ENCODE measurements at regions not wholly inside any gene's neighbourhood (a gene's known extent, or its start where the extent isn't known, plus 50 kb on each side); places are given as distances from the start of the nearest gene placed in this dataset.

DNA sequence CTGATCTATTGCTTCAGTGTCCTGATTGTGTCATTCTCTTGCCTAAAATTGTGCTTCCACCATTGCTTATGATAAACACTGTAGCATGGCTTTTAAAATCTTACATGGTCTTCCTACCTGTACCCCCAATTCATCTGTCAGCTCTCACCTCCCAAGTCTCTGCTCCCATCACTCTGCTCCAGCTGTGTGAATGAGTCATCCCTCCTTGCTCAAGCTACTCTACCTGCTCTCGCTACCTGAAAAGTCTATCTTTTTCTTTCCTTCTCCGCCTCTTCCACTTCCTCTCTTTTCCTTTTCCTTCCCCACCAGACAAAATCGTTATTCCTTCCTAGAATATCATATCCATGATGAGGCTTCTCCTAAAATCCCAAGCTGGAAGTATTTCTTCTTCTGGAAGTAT is 341.7 kb downstream of the PRELID2 start:
- intact Hi-C loops (cut with DNase I, micrococcal nuclease) = no loop called here
- Histone ChIP-seq H3K36me3 (ENCODE audit: low read depth) (no peaks in the 10 kb centered on the region), H3K4me1 (ENCODE audit: low read depth) (no peaks in the 10 kb centered on the region), H3K4me3 (no peak overlapping the region), H3K9me3 (no peaks in the 10 kb centered on the region)
- TF ChIP-seq, protein P1, sequence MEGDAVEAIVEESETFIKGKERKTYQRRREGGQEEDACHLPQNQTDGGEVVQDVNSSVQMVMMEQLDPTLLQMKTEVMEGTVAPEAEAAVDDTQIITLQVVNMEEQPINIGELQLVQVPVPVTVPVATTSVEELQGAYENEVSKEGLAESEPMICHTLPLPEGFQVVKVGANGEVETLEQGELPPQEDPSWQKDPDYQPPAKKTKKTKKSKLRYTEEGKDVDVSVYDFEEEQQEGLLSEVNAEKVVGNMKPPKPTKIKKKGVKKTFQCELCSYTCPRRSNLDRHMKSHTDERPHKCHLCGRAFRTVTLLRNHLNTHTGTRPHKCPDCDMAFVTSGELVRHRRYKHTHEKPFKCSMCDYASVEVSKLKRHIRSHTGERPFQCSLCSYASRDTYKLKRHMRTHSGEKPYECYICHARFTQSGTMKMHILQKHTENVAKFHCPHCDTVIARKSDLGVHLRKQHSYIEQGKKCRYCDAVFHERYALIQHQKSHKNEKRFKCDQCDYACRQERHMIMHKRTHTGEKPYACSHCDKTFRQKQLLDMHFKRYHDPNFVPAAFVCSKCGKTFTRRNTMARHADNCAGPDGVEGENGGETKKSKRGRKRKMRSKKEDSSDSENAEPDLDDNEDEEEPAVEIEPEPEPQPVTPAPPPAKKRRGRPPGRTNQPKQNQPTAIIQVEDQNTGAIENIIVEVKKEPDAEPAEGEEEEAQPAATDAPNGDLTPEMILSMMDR (IDR thresholded peaks at IDR 0.05) = no peak
- DNase-seq (no peak), ATAC-seq (no peak)

- no peak overlapping the region for H3K4me3 ChIP-seq
- H3K9me3 ChIP-seq = no peaks in the 10 kb centered on the region
- H3K36me3 ChIP-seq (ENCODE audit: low read depth) = no peaks in the 10 kb centered on the region
- TF ChIP-seq, protein P1 (IDR thresholded peaks at IDR 0.05) = no peak
- intact Hi-C loops (cut with DNase I, micrococcal nuclease) = no loop called here
- DNase-seq = no peak
- no peak for ATAC-seq
- H3K4me1 ChIP-seq (ENCODE audit: low read depth) = no peaks in the 10 kb centered on the region
Observed at GRCh38 chr5:145489516-145489915, 345.6 kb downstream of the PRELID2 start.

- Histone ChIP-seq H3K36me3 (ENCODE audit: low read depth) (no peaks in the 10 kb centered on the region), H3K4me1 (ENCODE audit: low read depth) (no peaks in the 10 kb centered on the region), H3K4me3 (no peak overlapping the region), H3K9me3 (no peaks in the 10 kb centered on the region)
- TF ChIP-seq, protein P1 (IDR thresholded peaks at IDR 0.05) = no peak
- intact Hi-C loops (cut with DNase I, micrococcal nuclease) = no loop called here
- DNase-seq (no peak), ATAC-seq (peak; percentile 74)
Observed at GRCh38 chr5:145484158-145484557, 351.0 kb downstream of the PRELID2 start.

- Histone ChIP-seq H3K4me1 (ENCODE audit: low read depth) (no peaks in the 10 kb centered on the region), H3K4me3 (no peak overlapping the region), H3K9me3 (no peaks in the 10 kb centered on the region), H3K36me3 (ENCODE audit: low read depth) (no peaks in the 10 kb centered on the region)
- intact Hi-C loops (cut with DNase I, micrococcal nuclease) = no loop called here
- peak; percentile 61 for ATAC-seq
- no peak for DNase-seq
- TF ChIP-seq, protein P1 (IDR thresholded peaks at IDR 0.05) = no peak
Observed at GRCh38 chr5:145483212-145483611, 351.9 kb downstream of the PRELID2 start.

DNA sequence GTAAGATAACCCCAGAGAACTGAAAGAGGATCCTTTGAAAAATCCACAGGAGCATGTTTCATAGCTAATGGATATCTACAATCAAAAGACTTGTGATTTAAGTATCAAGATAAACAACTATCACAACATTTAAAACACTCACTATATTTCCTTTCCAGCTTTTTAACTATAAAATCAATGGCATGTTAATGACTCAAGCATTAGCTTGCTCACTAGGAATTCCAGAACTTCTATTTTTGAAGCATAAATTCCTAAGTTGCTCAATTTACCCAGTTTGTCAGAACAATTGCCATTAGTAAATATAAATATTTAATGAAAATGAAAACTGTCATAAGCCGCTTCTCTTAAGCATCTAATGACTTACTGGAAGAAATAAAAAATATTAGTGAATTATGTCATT is 355.3 kb downstream of the PRELID2 start:
- Histone ChIP-seq H3K36me3 (ENCODE audit: low read depth) (no peaks in the 10 kb centered on the region), H3K9me3 (no peaks in the 10 kb centered on the region), H3K4me1 (ENCODE audit: low read depth) (no peaks in the 10 kb centered on the region), H3K4me3 (no peak overlapping the region)
- ATAC-seq = no peak
- DNase-seq = no peak
- intact Hi-C loops (cut with DNase I, micrococcal nuclease) = no loop called here
- TF ChIP-seq, protein P1 (IDR thresholded peaks at IDR 0.05) = no peak

- intact Hi-C loops (cut with DNase I, micrococcal nuclease) = no loop called here
- no peaks in the 10 kb centered on the region for H3K36me3 ChIP-seq (ENCODE audit: low read depth)
- H3K4me3 ChIP-seq = no peak overlapping the region
- DNase-seq (no peak), ATAC-seq (no peak)
- H3K9me3 ChIP-seq = no peaks in the 10 kb centered on the region
- TF ChIP-seq, protein P1 (IDR thresholded peaks at IDR 0.05) = no peak
- no peaks in the 10 kb centered on the region for H3K4me1 ChIP-seq (ENCODE audit: low read depth)
Observed at GRCh38 chr5:145479271-145479670, 355.9 kb downstream of the PRELID2 start.
